ENCODE measurements at regions not wholly inside any gene's neighbourhood (a gene's known extent, or its start where the extent isn't known, plus 50 kb on each side); places are given as distances from the start of the nearest gene placed in this dataset.
A peak's percentile ranks its signal among the peaks of the same experiment; 100 is the strongest.
"Not testable (repeated sequence)": the region's sequence is repeated elsewhere in the genome, so short reads cannot be mapped to it uniquely, and the experiment has no call there.

DNA sequence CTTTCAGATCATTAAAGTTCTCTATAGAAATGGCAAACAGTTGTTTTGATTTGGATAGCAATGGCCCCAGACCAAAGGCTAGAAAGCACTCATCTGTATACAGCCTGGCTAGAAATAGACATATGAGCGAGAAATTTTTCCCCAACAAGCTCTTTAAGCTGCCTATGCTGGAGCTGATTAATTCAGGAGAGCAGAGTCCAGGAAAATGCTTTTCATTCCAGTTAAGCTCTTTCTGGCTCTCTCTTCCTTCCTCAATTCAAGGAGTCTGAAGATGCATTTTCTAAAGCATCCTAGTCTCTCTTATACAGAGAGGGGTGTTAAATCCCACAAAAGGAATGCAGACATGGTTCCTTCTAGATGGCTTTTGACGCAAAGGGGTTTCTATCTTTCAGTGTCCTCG lies 141.7 kb upstream of the RAI2 start:
- DNase-seq = no peak

DNA sequence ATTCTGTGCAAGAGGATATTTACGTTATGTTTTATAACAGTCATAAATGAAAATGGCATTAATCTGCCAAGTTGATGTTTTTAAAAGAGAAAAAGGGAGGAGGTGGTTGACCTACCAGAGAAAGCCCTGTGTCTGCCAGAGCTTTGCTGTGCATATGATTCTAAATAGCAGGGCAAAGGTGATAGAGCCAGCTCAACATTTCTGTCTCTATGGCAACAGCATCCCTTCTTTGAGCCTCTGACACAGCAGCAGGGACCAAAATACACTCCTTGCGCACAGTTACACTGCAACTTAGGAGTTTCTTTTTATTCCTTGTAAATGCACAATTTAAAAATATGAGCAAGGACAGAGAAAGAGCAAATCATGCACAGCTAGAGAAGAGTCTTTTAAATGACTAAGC lies 133.3 kb upstream of the RAI2 start:
- peak; percentile 8 for DNase-seq

- DNase-seq = no peak
Measured at GRCh38 chrX:17993062-17993461, 132.0 kb upstream of the RAI2 start.

DNA sequence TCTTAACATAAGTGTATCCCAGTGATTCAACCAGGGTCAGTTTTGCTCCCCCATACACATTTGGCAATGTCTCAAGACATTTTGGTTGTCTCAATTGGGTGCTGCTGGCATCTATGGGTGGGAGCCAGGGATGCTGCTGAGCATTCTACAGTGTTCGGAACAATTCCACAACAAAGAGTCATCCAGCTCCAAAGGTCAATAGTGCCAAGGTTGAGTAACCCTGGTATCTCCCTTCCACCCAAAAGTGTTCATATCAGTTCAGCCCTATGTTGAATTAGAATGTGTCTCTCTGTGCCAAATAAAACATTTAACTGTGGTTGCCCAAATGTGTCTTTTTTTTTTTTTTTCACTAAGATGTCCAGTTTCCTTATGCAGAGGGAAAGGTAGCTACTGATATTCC lies 129.4 kb upstream of the RAI2 start:
- no peak for DNase-seq

GRCh38 chrX:17987783-17988182 lies 126.7 kb upstream of the RAI2 start:
- DNase-seq = no peak

GRCh38 chrX:17986977-17987376 lies 125.9 kb upstream of the RAI2 start:
- DNase-seq = no peak

- no peak for DNase-seq
Measured at GRCh38 chrX:17986440-17986839, 125.3 kb upstream of the RAI2 start.

DNA sequence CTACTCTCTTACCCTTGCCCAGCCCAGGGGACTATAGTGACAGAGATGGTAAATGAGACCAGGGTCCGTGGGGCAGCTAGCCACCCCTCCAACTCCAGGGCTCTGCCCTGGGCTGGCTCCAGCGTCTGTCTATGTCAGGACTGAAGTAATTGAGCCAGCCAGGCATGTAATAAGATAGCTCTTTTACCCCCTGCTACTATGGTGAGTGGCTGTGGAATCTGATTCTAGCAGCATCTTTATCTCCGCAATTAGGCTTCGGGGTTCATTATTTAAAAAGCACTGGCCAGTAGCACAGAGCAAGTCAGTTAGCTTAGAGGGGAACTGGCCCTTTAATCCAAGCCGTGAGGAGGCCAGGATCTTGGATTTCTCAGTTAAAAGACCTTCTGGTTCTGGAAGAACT lies 123.3 kb upstream of the RAI2 start:
- DNase-seq = no peak

- no peak for DNase-seq
Measured at GRCh38 chrX:17983389-17983788, 122.3 kb upstream of the RAI2 start.

GRCh38 chrX:17977696-17978095 lies 116.6 kb upstream of the RAI2 start:
- DNase-seq = no peak

GRCh38 chrX:17976955-17977354 lies 115.9 kb upstream of the RAI2 start:
- no peak for DNase-seq

DNA sequence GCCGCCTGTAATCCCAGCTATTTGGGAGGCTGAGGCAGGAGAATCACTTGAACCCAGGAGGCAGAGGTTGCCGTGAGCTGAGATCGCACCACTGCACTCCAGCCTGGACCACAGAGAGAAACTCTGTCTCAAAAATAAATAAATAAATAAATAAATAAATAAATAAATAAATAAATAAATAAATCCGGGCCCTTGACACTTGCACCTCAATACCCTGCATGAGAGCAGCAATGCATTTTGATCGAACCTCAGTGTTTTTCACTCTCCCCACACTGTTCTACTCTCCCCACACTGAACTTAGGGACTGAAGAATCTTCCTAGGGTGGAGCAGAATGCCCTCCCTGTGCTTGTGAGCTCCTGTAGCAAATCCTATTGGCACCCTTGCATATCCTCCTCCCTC lies 114.3 kb upstream of the RAI2 start:
- DNase-seq = not testable (repeated sequence)

DNA sequence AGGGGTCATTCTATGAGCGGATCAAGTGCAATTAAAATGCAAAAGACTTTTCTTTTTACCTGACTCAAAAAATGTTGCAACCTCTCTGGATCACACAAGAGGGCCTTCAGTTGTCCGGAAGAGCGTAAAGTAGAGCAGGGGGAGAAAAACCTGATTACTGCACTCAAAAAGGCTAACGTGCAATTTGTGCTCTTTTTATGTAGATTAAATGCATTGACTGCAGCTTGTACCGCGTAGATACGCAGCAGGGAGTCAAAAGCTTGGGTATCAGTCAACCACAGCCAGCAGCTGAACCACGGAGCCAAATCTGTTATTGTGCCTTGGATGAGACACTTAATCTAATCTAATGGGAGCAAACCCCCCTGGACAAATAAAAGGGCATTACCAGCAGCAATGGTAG lies 107.3 kb upstream of the RAI2 start:
- peak; percentile 57 for DNase-seq

- DNase-seq = peak; percentile 89
Measured at GRCh38 chrX:17967888-17968287, 106.8 kb upstream of the RAI2 start.

GRCh38 chrX:17964871-17965270 lies 103.8 kb upstream of the RAI2 start:
- no peak for DNase-seq

- DNase-seq = no peak
Measured at GRCh38 chrX:17960891-17961290, 99.8 kb upstream of the RAI2 start.

GRCh38 chrX:17944833-17945497 lies 83.9 kb upstream of the RAI2 start:
- DNase-seq = peak; percentile 16

DNA sequence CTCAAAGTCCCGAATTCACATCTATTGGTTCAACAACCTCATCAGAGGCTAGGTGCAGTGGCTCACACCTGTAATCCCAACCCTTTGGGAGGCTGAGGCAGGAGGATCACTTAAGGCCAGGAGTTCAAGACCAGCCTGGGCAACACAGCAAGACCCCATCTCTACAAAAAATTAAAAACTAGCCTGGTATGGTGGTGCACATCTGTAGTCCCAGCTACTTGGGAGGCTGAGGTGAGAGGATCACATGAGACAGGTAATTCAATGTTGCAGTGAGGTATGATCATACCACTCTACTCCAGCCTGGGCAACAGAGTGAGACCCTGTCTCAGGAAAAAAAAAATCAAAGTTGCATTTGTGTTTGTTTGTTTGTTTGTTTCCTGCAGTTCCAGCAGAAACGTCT lies 80.1 kb upstream of the RAI2 start:
- not testable (repeated sequence) for DNase-seq

DNA sequence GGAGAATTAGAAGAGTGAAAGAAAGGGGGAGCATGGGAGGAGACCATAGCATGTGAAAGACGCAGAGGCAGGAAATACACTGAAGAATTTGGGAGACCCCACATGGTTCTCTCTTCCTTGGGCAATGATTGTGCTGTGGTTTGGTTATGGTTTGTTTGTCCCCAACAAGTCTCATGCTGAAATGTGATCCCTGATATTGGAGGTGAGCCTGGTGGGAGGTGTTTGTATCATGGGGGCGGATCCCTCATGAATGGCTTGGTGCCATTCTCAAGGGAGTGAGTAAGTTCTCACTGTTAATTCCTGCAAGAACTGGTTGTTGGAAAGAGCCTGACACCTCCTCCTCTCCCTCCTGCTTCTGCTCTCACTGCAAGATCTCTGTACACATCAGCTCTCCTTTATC lies 78.6 kb upstream of the RAI2 start:
- no peak for DNase-seq

- no peak for DNase-seq
Measured at GRCh38 chrX:17933856-17934255, 72.8 kb upstream of the RAI2 start.

DNA sequence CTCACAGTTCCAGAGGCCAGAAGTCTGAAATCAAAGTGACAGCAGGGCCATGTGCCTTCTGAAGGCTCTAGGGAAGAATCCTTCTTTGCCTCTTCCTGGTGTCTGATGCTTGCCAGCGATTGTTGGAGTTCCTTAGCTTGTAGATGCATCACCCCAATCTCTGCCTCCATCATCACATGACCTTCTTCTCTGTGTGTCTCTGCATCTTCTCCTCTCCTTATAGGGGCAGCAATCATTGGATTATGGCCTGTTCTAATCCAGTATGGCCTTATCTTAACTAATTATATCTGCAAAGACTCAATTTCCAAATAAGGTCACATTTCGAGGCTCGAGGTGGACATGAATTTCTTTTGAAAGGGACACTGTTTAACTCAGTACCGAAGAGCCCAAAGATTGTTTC lies 71.7 kb upstream of the RAI2 start:
- no peak for DNase-seq

GRCh38 chrX:17931855-17932254 lies 70.8 kb upstream of the RAI2 start:
- DNase-seq = no peak

- DNase-seq = no peak
Measured at GRCh38 chrX:17930850-17931249, 69.8 kb upstream of the RAI2 start.

- peak; percentile 1 for DNase-seq
Measured at GRCh38 chrX:17923546-17923945, 62.4 kb upstream of the RAI2 start.

DNA sequence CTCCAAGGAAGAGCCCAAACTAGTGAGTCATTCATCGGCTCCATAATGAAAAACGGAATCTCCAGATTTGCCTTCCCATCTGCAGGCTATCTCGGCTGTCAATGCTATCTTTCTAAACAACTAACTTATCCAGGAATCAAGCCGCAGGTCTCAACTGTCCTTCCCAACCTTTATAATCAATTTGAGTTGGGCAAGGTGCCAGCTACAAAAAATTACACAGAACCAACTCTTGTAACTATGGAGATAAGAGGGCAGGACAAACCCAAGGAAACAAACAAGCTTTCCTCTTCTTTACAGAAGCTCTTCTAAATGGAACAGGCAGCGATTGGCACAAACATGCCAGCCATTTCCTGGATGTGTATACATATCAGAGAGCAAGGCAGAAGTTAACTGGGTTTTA lies 61.2 kb upstream of the RAI2 start:
- DNase-seq = peak; percentile 57
